SU-DHL-6 (cell line): ENCODE measurements at regions not wholly inside any gene's neighbourhood (a gene's known extent, or its start where the extent isn't known, plus 50 kb on each side); places are given as distances from the start of the nearest gene placed in this dataset.
"Not testable (repeated sequence)": the region's sequence is repeated elsewhere in the genome, so short reads cannot be mapped to it uniquely, and the experiment has no call there.

Source experiments
- H2AFZ ChIP-seq: fragments of 200-600 bp; sonication (generic); 2 replicates; pipeline ENCODE4 v1.6.1; 2014; ENCODE audit warnings: low read depth, mild to moderate bottlenecking, moderate library complexity, mixed read lengths, antibody characterized with exemption, low read length; ENCODE audit not compliant: severe bottlenecking
- H3F3A ChIP-seq: fragments of 200-600 bp; shearing (Covaris generic); 2 replicates; pipeline ENCODE4 v1.6.0; 2016; ENCODE audit warnings: antibody characterized with exemption, mild to moderate bottlenecking; ENCODE audit not compliant: insufficient read depth
- H3K27ac ChIP-seq: fragments of 200-600 bp; sonication (generic); 2 replicates; pipeline ENCODE4 v1.5.1; 2016; ENCODE audit warnings: low read depth, mild to moderate bottlenecking, low read length, moderate library complexity, mixed read lengths
- H3K27me3 ChIP-seq: fragments of 200-600 bp; sonication (generic), shearing (Covaris generic); 2 replicates; pipeline ENCODE4 v1.6.0; 2014; ENCODE audit warnings: mild to moderate bottlenecking, low read length
- H3K36me3 ChIP-seq: fragments of 200-600 bp; sonication (generic); 2 replicates; pipeline ENCODE4 v1.6.1; 2014; ENCODE audit warnings: mild to moderate bottlenecking, low read length, mixed read lengths
- H3K4me2 ChIP-seq: fragments of 300-600, 200-600 bp; shearing (Covaris generic), sonication (generic); 2 replicates; pipeline ENCODE4 v1.6.0; 2014; ENCODE audit warnings: low read length, low read depth, mild to moderate bottlenecking; ENCODE audit not compliant: poor library complexity, severe bottlenecking
- H3K4me3 ChIP-seq: fragments of 200-600 bp; sonication (generic); 2 replicates; pipeline ENCODE4 v1.5.1; 2014; ENCODE audit warnings: antibody characterized with exemption, low read length, mild to moderate bottlenecking, mixed read lengths; ENCODE audit not compliant: insufficient read depth, poor library complexity, severe bottlenecking
- H3K79me2 ChIP-seq: fragments of 200-600 bp; sonication (generic); 2 replicates; pipeline ENCODE4 v1.6.1; 2014; ENCODE audit warnings: mild to moderate bottlenecking, low read length, moderate library complexity; ENCODE audit not compliant: insufficient read depth
- H3K9ac ChIP-seq: fragments of 200-600 bp; sonication (generic); 2 replicates; pipeline ENCODE4 v1.7.0; 2014; ENCODE audit warnings: mild to moderate bottlenecking, low read length
- H3K9me2 ChIP-seq: fragments of 200-600 bp; sonication (generic); replicated peaks from 2 replicates; pipeline ENCODE4 v1.6.1; 2014; ENCODE audit warnings: low read length; ENCODE audit not compliant: insufficient read depth
- H3K9me3 ChIP-seq: fragments of 200-600 bp; sonication (generic); 2 replicates; pipeline ENCODE4 v1.6.1; 2014; ENCODE audit warnings: low read length, mixed read lengths; ENCODE audit not compliant: insufficient read depth
- H4K20me1 ChIP-seq: fragments of 200-600 bp; sonication (generic); 2 replicates; pipeline ENCODE4 v1.6.1; 2014; ENCODE audit warnings: low read depth, mild to moderate bottlenecking, antibody characterized with exemption, low read length, moderate library complexity, mixed read lengths
- CTCF ChIP-seq: fragments of 200-600 bp; sonication (generic); IDR thresholded peaks from one replicate; pipeline ENCODE4 v1.5.1; 2017; ENCODE audit warnings: antibody characterized with exemption, mild to moderate bottlenecking, low read length, moderate library complexity; ENCODE audit not compliant: insufficient read depth, poor library complexity, severe bottlenecking
- EZH2phosphoT487 ChIP-seq: fragments of 200-600 bp; sonication (generic), shearing (Covaris generic); conservative IDR thresholded peaks from 2 replicates; pipeline ENCODE4 v1.6.1; 2018; ENCODE audit warnings: mild to moderate bottlenecking, antibody characterized with exemption, low read length, moderate library complexity, mixed read lengths

- Histone ChIP-seq H3F3A (peaks cover 10% of the 10 kb centered on the region), H3K9me2 (no peaks in the 10 kb centered on the region), H3K4me3 (no peak overlapping the region), H2AFZ (no peak overlapping the region), H4K20me1 (no peaks in the 10 kb centered on the region), H3K79me2 (no peaks in the 10 kb centered on the region), H3K9ac (no peak overlapping the region), H3K27ac (no peak overlapping the region), H3K36me3 (peaks cover 2% of the 10 kb centered on the region; the same call in 1 of the 2 replicates), H3K4me2 (no peak overlapping the region), H3K27me3 (no peaks in the 10 kb centered on the region), H3K9me3 (peaks cover 6% of the 10 kb centered on the region; the same call in 1 of the 2 replicates)
- no peak for TF ChIP-seq CTCF
- no peak for TF ChIP-seq EZH2phosphoT487
Measured at GRCh38 chr2:184372484-184372883, 225.8 kb upstream of the ZNF804A start.

DNA sequence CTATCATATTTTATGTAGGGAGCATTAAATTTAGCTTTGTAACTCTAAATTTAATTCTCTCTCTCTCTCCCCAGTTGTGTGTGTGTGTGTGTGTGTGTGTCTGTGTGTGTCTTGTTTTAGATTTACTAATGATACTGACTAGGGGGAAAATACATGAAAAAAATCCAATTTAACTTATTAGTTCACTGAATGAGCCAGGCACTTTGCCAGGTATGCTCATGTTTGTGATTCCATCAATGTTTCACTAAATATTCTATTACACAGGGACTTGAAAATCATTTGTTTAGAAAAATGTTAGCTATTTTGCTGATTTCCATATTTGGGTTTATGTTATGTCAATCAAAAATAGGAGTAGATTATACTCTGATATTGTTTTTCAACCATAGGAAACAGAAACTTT, 203.7 kb upstream of the ZNF804A start:
- H2AFZ ChIP-seq, result no peak overlapping the region
- no peaks in the 10 kb centered on the region for H4K20me1 ChIP-seq
- H3K27me3 ChIP-seq, result no peaks in the 10 kb centered on the region
- TF ChIP-seq EZH2phosphoT487 (no peak), CTCF (no peak)
- no peak overlapping the region for H3K4me3 ChIP-seq
- no peak overlapping the region for H3K27ac ChIP-seq
- no peaks in the 10 kb centered on the region for H3K36me3 ChIP-seq
- no peak overlapping the region for H3K4me2 ChIP-seq
- H3F3A ChIP-seq, result peaks cover 11% of the 10 kb centered on the region; the same call in 1 of the 2 replicates
- H3K79me2 ChIP-seq, result no peaks in the 10 kb centered on the region
- H3K9ac ChIP-seq, result no peak overlapping the region
- H3K9me2 ChIP-seq, result no peaks in the 10 kb centered on the region
- no peaks in the 10 kb centered on the region for H3K9me3 ChIP-seq

DNA sequence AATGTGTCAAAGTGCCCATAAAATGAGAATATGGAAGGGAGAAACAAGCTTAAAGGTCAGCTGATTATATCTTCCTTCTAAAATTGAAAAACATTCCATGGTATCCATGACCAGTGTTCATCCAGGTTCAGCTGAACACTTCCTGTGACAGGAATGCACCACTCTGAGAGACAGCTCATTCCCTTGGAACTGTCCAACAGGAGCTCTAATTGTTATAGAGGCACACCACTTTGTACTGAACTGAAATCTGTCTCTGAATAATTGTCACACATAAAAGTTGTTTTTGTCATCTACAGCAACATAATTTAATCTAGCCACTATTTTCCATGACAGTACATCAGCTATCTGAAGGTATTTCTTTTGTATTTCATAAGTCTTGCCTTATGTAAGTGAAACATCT, 195.9 kb upstream of the ZNF804A start:
- no peaks in the 10 kb centered on the region for H3K27me3 ChIP-seq
- H2AFZ ChIP-seq, result no peak overlapping the region
- no peak overlapping the region for H3K27ac ChIP-seq
- H3K79me2 ChIP-seq, result no peaks in the 10 kb centered on the region
- H3K9ac ChIP-seq, result no peak overlapping the region
- H3K9me2 ChIP-seq, result no peaks in the 10 kb centered on the region
- no peaks in the 10 kb centered on the region for H3K36me3 ChIP-seq
- H3K4me3 ChIP-seq, result no peak overlapping the region
- H3K9me3 ChIP-seq, result no peaks in the 10 kb centered on the region; the same call in 1 of the 2 replicates
- no peaks in the 10 kb centered on the region for H4K20me1 ChIP-seq
- TF ChIP-seq CTCF (no peak), EZH2phosphoT487 (no peak)
- H3F3A ChIP-seq, result no peaks in the 10 kb centered on the region
- no peak overlapping the region for H3K4me2 ChIP-seq

DNA sequence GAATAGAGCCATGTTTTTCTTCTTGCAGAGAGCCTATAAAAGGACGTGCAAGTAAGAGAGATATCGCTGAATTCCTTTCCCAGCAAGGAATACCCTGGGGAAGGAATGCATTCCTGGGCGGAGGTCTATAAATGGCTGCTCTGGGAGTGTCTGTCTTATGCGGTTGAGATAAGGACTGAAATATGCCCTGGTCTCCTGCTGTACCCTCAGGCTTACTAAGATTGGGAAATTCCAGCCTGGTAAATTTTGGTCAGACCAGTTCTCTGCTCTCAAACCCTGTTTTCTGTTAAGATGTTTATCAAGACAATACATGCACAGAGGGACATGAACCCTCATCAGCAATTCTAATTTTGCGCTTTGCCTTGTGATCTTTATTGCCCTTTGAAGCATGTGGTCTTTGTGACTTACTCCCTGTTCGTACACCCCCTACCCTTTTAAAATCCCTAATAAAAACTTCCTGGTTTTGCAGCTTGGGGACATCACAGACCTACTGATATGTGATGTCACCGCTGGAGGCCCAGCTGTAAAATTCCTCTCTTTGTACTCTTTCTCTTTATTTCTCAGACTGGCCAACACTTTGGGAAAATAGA, 191.2 kb upstream of the ZNF804A start:
- H2AFZ ChIP-seq, result not testable (repeated sequence)

More for the DNA sequence above, 191.2 kb upstream of the ZNF804A start:
- not testable (repeated sequence) for H3K36me3 ChIP-seq, H3K4me2 ChIP-seq, H3K79me2 ChIP-seq, H4K20me1 ChIP-seq, H3K9me3 ChIP-seq, H3K9ac ChIP-seq, H3K4me3 ChIP-seq, H3K27ac ChIP-seq, H3K9me2 ChIP-seq, H3K27me3 ChIP-seq, H3F3A ChIP-seq
